ENCODE measurements at regions not wholly inside any gene's neighbourhood (a gene's known extent, or its start where the extent isn't known, plus 50 kb on each side); places are given as distances from the start of the nearest gene placed in this dataset.
"Not testable (repeated sequence)": the region's sequence is repeated elsewhere in the genome, so short reads cannot be mapped to it uniquely, and the experiment has no call there.

DNA sequence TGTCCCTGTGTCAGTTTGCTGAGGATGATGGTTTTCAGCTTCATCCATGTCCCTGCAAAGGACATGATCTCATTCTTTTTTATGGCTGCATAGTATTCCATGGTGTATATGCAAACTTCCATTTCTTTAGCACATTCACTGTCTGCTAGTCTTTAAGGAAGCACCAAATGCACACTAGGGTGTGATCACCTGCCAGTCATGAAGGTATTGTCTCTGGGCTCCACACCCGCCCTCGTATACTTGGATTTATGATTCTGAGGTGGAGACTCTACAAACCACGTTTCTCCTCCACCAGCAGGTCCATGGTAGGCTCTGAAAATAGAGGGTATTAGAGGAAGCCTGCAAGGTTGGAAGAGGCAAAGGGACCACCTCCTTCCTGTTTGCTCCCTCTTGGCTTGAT is 75.9 kb upstream of the MAML3 start:
- DNase-seq, result no peak
- CTCF ChIA-PET, result interaction anchor here (1.1 kb wide), 1 partner anchor 25 kb away, joined by 3 read pairs; no protein-coding TSS in a partner anchor
- Mint-ChIP-seq H3K9me3 (peaks cover 2% of the 10 kb centered on the region), H3K4me3 (no peak overlapping the region), H3K4me1 (peaks cover 13% of the 10 kb centered on the region), H3K27ac (no peak overlapping the region), H3K27me3 (no peaks in the 10 kb centered on the region), H3K36me3 (no peaks in the 10 kb centered on the region)

DNA sequence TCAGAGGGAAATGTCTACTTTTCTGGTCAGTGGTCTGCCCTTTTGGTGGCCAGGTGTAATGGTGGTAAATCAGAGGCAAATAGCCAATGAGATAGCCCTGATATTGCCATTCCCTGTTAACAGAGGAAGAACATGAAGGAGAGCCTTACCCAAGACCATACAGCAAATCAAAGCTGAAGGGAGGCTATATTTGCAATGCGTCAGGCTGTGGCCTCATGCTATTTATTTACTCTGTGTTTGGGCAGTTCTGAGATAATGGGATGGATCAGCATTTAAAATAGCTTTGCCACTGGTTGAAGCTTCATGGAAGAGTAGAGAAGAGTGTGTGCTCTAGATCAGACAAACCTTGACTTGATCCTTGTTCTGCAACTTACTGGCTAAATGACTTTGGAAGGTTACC is 73.3 kb upstream of the MAML3 start:
- no peak for DNase-seq
- peaks cover 2% of the 10 kb centered on the region for H3K9me3 Mint-ChIP-seq
- CTCF ChIA-PET, result no interaction called here
- H3K27ac Mint-ChIP-seq, result no peak overlapping the region
- no peaks in the 10 kb centered on the region for H3K36me3 Mint-ChIP-seq
- no peak overlapping the region for H3K4me3 Mint-ChIP-seq
- no peaks in the 10 kb centered on the region for H3K4me1 Mint-ChIP-seq
- no peaks in the 10 kb centered on the region for H3K27me3 Mint-ChIP-seq

- Mint-ChIP-seq H3K27me3 (peaks cover 12% of the 10 kb centered on the region), H3K36me3 (no peaks in the 10 kb centered on the region)
- CTCF ChIA-PET, result interaction anchor here (1.0 kb wide), 2 partner anchors 10 to 34 kb away, joined by 3 read pairs; no protein-coding TSS in a partner anchor
These were observed 69.2 kb upstream of the MAML3 start for GRCh38 chr4:140223056-140223810.

DNA sequence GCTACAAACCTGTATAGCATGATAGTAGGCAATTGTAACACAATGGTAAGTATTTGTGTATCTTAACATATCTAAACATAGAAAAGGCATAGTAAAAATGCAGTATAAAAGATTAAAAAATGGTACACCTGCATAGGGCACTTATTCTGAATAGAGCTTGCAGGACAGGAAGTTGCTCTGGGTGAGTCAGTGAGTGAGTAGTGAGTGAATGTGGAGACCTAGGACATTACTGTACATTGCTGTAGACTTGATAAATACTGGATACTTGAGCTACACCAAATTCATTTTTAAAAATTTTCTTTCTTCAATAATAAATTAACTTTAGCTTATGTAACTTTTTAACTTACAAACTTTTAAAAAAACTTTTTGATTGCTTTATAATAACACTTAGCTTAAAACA is 68.2 kb upstream of the MAML3 start:
- Mint-ChIP-seq H3K27ac (no peak overlapping the region), H3K4me1 (no peaks in the 10 kb centered on the region), H3K36me3 (no peaks in the 10 kb centered on the region), H3K9me3 (no peaks in the 10 kb centered on the region), H3K4me3 (no peak overlapping the region), H3K27me3 (peaks cover 12% of the 10 kb centered on the region)
- CTCF ChIA-PET, result interaction anchor here (1.0 kb wide), 1 partner anchor 12 kb away, joined by 3 read pairs; no protein-coding TSS in a partner anchor
- DNase-seq, result no peak

More at GRCh38 chr4:140223056-140223810, 69.2 kb upstream of the MAML3 start:
- no peak for DNase-seq
- Mint-ChIP-seq H3K4me1 (no peaks in the 10 kb centered on the region), H3K27ac (no peak overlapping the region), H3K4me3 (no peak overlapping the region), H3K9me3 (no peaks in the 10 kb centered on the region)

- Mint-ChIP-seq H3K4me1 (no peaks in the 10 kb centered on the region), H3K27me3 (peaks cover 14% of the 10 kb centered on the region), H3K27ac (no peak overlapping the region), H3K4me3 (no peak overlapping the region), H3K36me3 (no peaks in the 10 kb centered on the region), H3K9me3 (no peaks in the 10 kb centered on the region)
- DNase-seq, result no peak
- CTCF ChIA-PET, result no interaction called here
These were observed 66.1 kb upstream of the MAML3 start for GRCh38 chr4:140220058-140220457.

DNA sequence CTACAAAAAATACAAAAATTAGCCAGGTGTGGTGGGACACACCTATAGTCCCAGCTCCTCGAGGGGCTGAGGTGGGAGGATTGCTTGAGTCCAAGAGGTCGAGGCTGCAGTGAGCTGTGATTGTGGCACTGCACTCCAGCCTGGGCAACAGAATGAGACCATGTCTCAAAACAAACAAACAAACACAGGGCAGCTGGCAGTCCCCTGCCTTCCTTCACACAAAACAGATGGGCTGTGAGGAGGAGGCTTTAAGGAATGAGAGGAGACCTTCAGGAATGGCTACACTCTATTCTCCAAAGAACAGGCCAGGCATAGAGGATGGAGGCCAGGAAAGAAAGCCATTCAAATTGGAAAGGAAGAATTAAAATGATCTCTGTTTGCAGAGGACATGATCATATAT is 65.6 kb upstream of the MAML3 start:
- CTCF ChIA-PET, result no interaction called here
- DNase-seq, result no peak
- H3K4me3 Mint-ChIP-seq, result no peak overlapping the region
- peaks cover 19% of the 10 kb centered on the region for H3K27me3 Mint-ChIP-seq
- H3K4me1 Mint-ChIP-seq, result no peaks in the 10 kb centered on the region
- no peaks in the 10 kb centered on the region for H3K36me3 Mint-ChIP-seq
- no peak overlapping the region for H3K27ac Mint-ChIP-seq
- H3K9me3 Mint-ChIP-seq, result no peaks in the 10 kb centered on the region

DNA sequence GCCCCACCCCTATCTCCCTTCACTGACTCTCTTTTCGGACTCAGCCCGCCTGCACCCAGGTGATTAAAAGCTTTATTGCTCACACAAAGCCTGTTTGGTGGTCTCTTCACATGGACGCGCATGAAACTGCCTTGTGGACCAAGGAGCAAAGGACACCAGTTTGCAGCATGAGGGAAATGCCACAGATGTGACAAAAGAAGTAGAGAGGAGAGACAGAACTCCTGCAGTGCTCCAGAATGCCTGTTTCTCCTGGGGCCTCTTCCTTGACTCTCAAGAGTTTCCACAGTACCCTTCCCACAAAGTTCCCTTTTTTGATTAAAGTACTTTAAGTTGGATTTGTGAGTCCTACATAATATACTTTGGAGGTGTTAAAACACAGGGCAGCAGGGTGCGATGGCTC is 65.1 kb upstream of the MAML3 start:
- H3K9me3 Mint-ChIP-seq, H3K27ac Mint-ChIP-seq, H3K4me1 Mint-ChIP-seq, DNase-seq, H3K36me3 Mint-ChIP-seq, CTCF ChIA-PET, H3K4me3 Mint-ChIP-seq: not testable (repeated sequence)
- H3K27me3 Mint-ChIP-seq, result peaks cover 22% of the 10 kb centered on the region

- no peaks in the 10 kb centered on the region for H3K36me3 Mint-ChIP-seq
- no peak for DNase-seq
- CTCF ChIA-PET, result interaction anchor here (0.7 to 0.8 kb wide), 2 partner anchors 13 to 557 kb away, joined by 3 read pairs; no protein-coding TSS in a partner anchor
- no peak overlapping the region for H3K4me3 Mint-ChIP-seq
- peaks cover 26% of the 10 kb centered on the region for H3K27me3 Mint-ChIP-seq
- H3K4me1 Mint-ChIP-seq, result no peaks in the 10 kb centered on the region
- H3K9me3 Mint-ChIP-seq, result no peaks in the 10 kb centered on the region
- no peak overlapping the region for H3K27ac Mint-ChIP-seq
These were observed 59.8 kb upstream of the MAML3 start for GRCh38 chr4:140213749-140214148.

DNA sequence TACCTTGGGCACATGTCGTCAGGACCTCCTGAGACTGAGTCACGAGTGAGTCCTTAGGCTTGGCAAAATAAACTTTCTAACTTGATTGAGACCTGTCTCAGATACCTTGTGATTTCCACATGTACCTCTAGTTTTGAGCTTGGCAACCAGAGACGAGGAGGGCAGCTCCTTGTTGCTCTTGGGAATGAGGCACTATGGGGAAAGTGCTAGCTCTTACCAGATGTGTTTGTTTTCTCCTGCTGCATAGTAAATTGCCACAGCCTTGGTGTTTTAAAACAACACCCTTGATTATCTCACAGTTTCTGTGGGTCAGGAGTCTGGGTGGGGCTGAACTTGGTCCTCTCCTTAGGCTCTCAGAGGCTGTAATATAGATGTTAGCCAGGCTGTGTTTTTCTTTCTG is 59.1 kb upstream of the MAML3 start:
- H3K36me3 Mint-ChIP-seq, result no peaks in the 10 kb centered on the region
- H3K4me1 Mint-ChIP-seq, result no peaks in the 10 kb centered on the region
- no peaks in the 10 kb centered on the region for H3K9me3 Mint-ChIP-seq
- DNase-seq, result no peak
- no peak overlapping the region for H3K27ac Mint-ChIP-seq
- H3K4me3 Mint-ChIP-seq, result no peak overlapping the region
- H3K27me3 Mint-ChIP-seq, result peaks cover 26% of the 10 kb centered on the region
- CTCF ChIA-PET, result interaction anchor here (0.7 to 0.8 kb wide), 3 partner anchors 12 to 557 kb away, joined by 3 read pairs; no protein-coding TSS in a partner anchor

- Mint-ChIP-seq H3K27me3 (peaks cover 26% of the 10 kb centered on the region), H3K4me1 (no peaks in the 10 kb centered on the region), H3K4me3 (no peak overlapping the region), H3K9me3 (no peaks in the 10 kb centered on the region), H3K36me3 (no peaks in the 10 kb centered on the region), H3K27ac (no peak overlapping the region)
- CTCF ChIA-PET, result interaction anchor here (0.8 kb wide), 1 partner anchor 11 kb away, joined by 3 read pairs; no protein-coding TSS in a partner anchor
- no peak for DNase-seq
These were observed 58.7 kb upstream of the MAML3 start for GRCh38 chr4:140212646-140213045.

DNA sequence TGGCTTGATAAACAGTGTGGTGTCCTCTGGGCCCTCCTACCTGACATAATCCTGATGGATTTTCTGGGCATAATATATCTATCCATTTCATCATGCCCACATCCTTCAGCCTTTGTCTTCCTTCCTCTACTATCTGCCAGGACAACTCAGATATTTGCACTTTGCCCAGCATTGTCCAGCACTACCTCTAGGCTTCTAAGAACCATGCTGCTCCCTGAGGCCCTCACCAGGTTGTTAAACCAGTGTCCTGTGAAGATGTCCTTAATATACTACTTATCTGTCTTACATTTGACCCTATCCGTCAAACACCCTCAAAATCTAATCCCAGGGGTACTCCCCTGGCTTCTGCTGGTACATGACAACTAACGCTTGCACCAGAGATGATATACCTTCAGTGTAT is 58.2 kb upstream of the MAML3 start:
- Mint-ChIP-seq H3K27me3 (peaks cover 26% of the 10 kb centered on the region), H3K27ac (no peak overlapping the region), H3K36me3 (no peaks in the 10 kb centered on the region), H3K4me1 (no peaks in the 10 kb centered on the region), H3K4me3 (no peak overlapping the region), H3K9me3 (no peaks in the 10 kb centered on the region)
- CTCF ChIA-PET, result no interaction called here
- DNase-seq, result no peak

GRCh38 chr4:140211693-140212092 is 57.7 kb upstream of the MAML3 start:
- DNase-seq, result no peak
- Mint-ChIP-seq H3K4me1 (no peaks in the 10 kb centered on the region), H3K4me3 (no peak overlapping the region), H3K27me3 (peaks cover 26% of the 10 kb centered on the region), H3K36me3 (no peaks in the 10 kb centered on the region), H3K27ac (no peak overlapping the region), H3K9me3 (no peaks in the 10 kb centered on the region)
- CTCF ChIA-PET, result no interaction called here

GRCh38 chr4:140211161-140211560 is 57.2 kb upstream of the MAML3 start:
- H3K27ac Mint-ChIP-seq, result no peak overlapping the region
- no peaks in the 10 kb centered on the region for H3K9me3 Mint-ChIP-seq
- CTCF ChIA-PET, result no interaction called here
- H3K4me1 Mint-ChIP-seq, result no peaks in the 10 kb centered on the region
- H3K4me3 Mint-ChIP-seq, result no peak overlapping the region
- H3K36me3 Mint-ChIP-seq, result no peaks in the 10 kb centered on the region
- H3K27me3 Mint-ChIP-seq, result peaks cover 26% of the 10 kb centered on the region
- DNase-seq, result no peak

- Mint-ChIP-seq H3K27ac (no peak overlapping the region), H3K4me3 (no peak overlapping the region), H3K9me3 (no peaks in the 10 kb centered on the region), H3K27me3 (peaks cover 24% of the 10 kb centered on the region), H3K36me3 (no peaks in the 10 kb centered on the region), H3K4me1 (no peaks in the 10 kb centered on the region)
- CTCF ChIA-PET, result no interaction called here
- DNase-seq, result no peak
These were observed 54.9 kb upstream of the MAML3 start for GRCh38 chr4:140208921-140209320.

All from activated naive CD4-positive, alpha-beta T cell treated with anti-CD3 and anti-CD28 coated beads, Interleukin-2, amount 10 ng/mL, durations not matched to agents 7 days and 5 days (primary cell).